PC-9 (cell line): ENCODE measurements at regions not wholly inside any gene's neighbourhood (a gene's known extent, or its start where the extent isn't known, plus 50 kb on each side); places are given as distances from the start of the nearest gene placed in this dataset.
A peak's percentile ranks its signal among the peaks of the same experiment; 100 is the strongest.

Experiments
- BruUV-seq: library from RNA; stranded (reverse); fragments of 400-500 nt; replicated peaks from 2 replicates; lab custom pipeline; 2021; lab: Mats Ljungman, UMichigan
- CTCF ChIA-PET: fragments of 300-600 bp; sonication (Branson Sonifier 250); formaldehyde crosslinking; loops from one replicate; lab custom pipeline; 2022; ENCODE audit warnings: antibody characterized with exemption; lab: Charles Lee
- POLR2A ChIA-PET: fragments of 300-600 bp; sonication (Branson Sonifier 250); formaldehyde crosslinking; loops from one replicate; lab custom pipeline; 2022; ENCODE audit warnings: antibody characterized with exemption; ENCODE audit not compliant: unreplicated experiment; lab: Charles Lee
- DNase-seq, 2 experiments: peaks; one replicate each; pipeline versions ENCODE4 v3.0.0 to v3.0.0-alpha.2; 2015 to 2022; ENCODE audit warnings: mixed read lengths in 1 of 2
- H2AFZ ChIP-seq: fragments of 200-600 bp; sonication (generic); 2 replicates; pipeline ENCODE4 v1.8.1; 2017; ENCODE audit warnings: antibody characterized with exemption
- H3F3A ChIP-seq: fragments of 200-600 bp; sonication (generic); 2 replicates; pipeline ENCODE4 v1.8.1; 2017; ENCODE audit warnings: antibody characterized with exemption, mild to moderate bottlenecking, low read depth; ENCODE audit not compliant: insufficient read depth
- H3K27ac ChIP-seq: fragments of 200-600 bp; sonication (generic); 2 replicates; pipeline ENCODE4 v1.6.1; 2016; ENCODE audit warnings: mixed run types
- H3K27me3 ChIP-seq: fragments of 200-600 bp; sonication (generic); 2 replicates; pipeline ENCODE4 v1.6.1; 2016; ENCODE audit warnings: low read depth, mixed run types; ENCODE audit not compliant: insufficient read depth
- H3K36me3 ChIP-seq: fragments of 200-600 bp; sonication (generic); 2 replicates; pipeline ENCODE4 v1.6.1; 2016; ENCODE audit warnings: low read depth, mixed run types
- H3K4me1 ChIP-seq: fragments of 200-600 bp; sonication (generic); replicated peaks from 2 replicates; pipeline ENCODE4 v1.6.1; 2016; ENCODE audit warnings: mixed run types; ENCODE audit not compliant: insufficient read depth
- H3K4me2 ChIP-seq: fragments of 200-600 bp; sonication (generic); 2 replicates; pipeline ENCODE4 v1.6.1; 2017; ENCODE audit warnings: mixed run types
- H3K4me3 ChIP-seq: fragments of 200-600 bp; sonication (generic); 2 replicates; pipeline ENCODE4 v1.6.1; 2016; ENCODE audit warnings: mixed run types
- H3K79me2 ChIP-seq: fragments of 200-600 bp; sonication (generic); 2 replicates; pipeline ENCODE4 v1.6.1; 2017; ENCODE audit warnings: low read depth, mixed run types
- H3K9me2 ChIP-seq: fragments of 200-600 bp; sonication (generic); 2 replicates; pipeline ENCODE4 v1.8.1; 2017; ENCODE audit warnings: mild to moderate bottlenecking; ENCODE audit not compliant: insufficient read depth
- H3K9me3 ChIP-seq: fragments of 200-600 bp; sonication (generic); 2 replicates; pipeline ENCODE4 v1.8.1; 2016; ENCODE audit warnings: low read depth; ENCODE audit not compliant: insufficient read depth
- H4K20me1 ChIP-seq: fragments of 200-600 bp; sonication (generic); 2 replicates; pipeline ENCODE4 v1.8.1; 2017; ENCODE audit not compliant: insufficient read depth
- EZH2 ChIP-seq: fragments of 200-600 bp; sonication (generic); IDR thresholded peaks from 2 replicates; pipeline ENCODE4 v1.8.0; 2017; ENCODE audit warnings: antibody characterized with exemption, low read depth
- intact Hi-C: fragments of 100-400 bp; cut with micrococcal nuclease; formaldehyde crosslinking; loops from one replicate; pipeline ENCODE4 v1.10.0; 2022; ENCODE audit not compliant: unreplicated experiment
- TF ChIP-seq, protein P1 (sequence below): fragments of 200-600 bp; sonication (generic); conservative IDR thresholded peaks from 2 replicates; pipeline ENCODE4 v1.6.1; 2017; ENCODE audit warnings: mixed run types, antibody characterized with exemption, mild to moderate bottlenecking, moderate library complexity

- no peak overlapping the region for H2AFZ ChIP-seq
- H3K27ac ChIP-seq = no peak overlapping the region
- TF ChIP-seq, protein P1, sequence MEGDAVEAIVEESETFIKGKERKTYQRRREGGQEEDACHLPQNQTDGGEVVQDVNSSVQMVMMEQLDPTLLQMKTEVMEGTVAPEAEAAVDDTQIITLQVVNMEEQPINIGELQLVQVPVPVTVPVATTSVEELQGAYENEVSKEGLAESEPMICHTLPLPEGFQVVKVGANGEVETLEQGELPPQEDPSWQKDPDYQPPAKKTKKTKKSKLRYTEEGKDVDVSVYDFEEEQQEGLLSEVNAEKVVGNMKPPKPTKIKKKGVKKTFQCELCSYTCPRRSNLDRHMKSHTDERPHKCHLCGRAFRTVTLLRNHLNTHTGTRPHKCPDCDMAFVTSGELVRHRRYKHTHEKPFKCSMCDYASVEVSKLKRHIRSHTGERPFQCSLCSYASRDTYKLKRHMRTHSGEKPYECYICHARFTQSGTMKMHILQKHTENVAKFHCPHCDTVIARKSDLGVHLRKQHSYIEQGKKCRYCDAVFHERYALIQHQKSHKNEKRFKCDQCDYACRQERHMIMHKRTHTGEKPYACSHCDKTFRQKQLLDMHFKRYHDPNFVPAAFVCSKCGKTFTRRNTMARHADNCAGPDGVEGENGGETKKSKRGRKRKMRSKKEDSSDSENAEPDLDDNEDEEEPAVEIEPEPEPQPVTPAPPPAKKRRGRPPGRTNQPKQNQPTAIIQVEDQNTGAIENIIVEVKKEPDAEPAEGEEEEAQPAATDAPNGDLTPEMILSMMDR = no peak
- no peak for TF ChIP-seq EZH2
- H3F3A ChIP-seq = no peaks in the 10 kb centered on the region; the same call in 1 of the 2 replicates
- peaks cover 24% of the 10 kb centered on the region for H3K4me1 ChIP-seq
- no peak overlapping the region for H3K4me3 ChIP-seq
- H3K4me2 ChIP-seq = no peak overlapping the region
- no peaks in the 10 kb centered on the region for H3K27me3 ChIP-seq
- no peaks in the 10 kb centered on the region for H3K36me3 ChIP-seq
- ChIA-PET CTCF (no interaction called here), POLR2A (no interaction called here)
- intact Hi-C loops = no loop called here
- H4K20me1 ChIP-seq = no peaks in the 10 kb centered on the region
- DNase-seq = no peak
- no peaks in the 10 kb centered on the region for H3K9me3 ChIP-seq
- H3K9me2 ChIP-seq = no peaks in the 10 kb centered on the region
- no TSS peak for BruUV-seq
- H3K79me2 ChIP-seq = no peaks in the 10 kb centered on the region
These were observed 141.7 kb downstream of the EFNB2 start for GRCh38 chr13:106393776-106394175.

DNA sequence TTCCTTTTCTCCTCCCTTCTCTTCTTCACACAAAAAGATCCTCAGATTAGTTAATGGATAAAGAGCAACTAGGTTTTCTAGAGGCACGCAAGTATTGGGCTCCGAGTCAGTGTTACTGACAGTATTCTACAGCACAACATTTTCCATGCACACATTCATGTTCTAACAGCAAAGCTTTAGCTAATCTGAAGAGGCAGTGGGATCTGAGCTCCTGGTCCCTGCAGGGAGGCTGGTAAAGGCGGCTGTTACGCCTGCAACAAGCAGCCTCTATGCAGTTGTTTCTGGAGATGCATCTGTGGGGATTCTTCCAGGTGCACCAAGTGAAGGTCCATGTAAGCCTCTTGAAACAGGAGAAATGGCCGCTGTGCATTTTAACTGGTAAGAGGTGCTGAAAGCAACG lies 143.8 kb downstream of the EFNB2 start:
- Histone ChIP-seq H3F3A (no peaks in the 10 kb centered on the region; the same call in 1 of the 2 replicates), H4K20me1 (no peaks in the 10 kb centered on the region), H3K9me3 (no peaks in the 10 kb centered on the region), H3K36me3 (no peaks in the 10 kb centered on the region), H3K27me3 (no peaks in the 10 kb centered on the region), H3K4me1 (peaks cover 24% of the 10 kb centered on the region), H3K9me2 (no peaks in the 10 kb centered on the region), H3K4me2 (peak overlapping the region; percentile 41), H3K27ac (peak overlapping the region; percentile 5), H3K4me3 (no peak overlapping the region), H2AFZ (0 out of 2 replicates have a peak overlapping the region, but pooled peaks have one; percentile 31), H3K79me2 (no peaks in the 10 kb centered on the region)
- no peak for DNase-seq
- no TSS peak for BruUV-seq
- intact Hi-C loops = no loop called here
- POLR2A ChIA-PET = interaction anchor here (0.7 kb wide), 2 partner anchors 12 to 262 kb away, joined by 4 read pairs; no protein-coding TSS in a partner anchor
- CTCF ChIA-PET = interaction anchor here (0.6 kb wide), 1 partner anchor 179 kb away, joined by 3 read pairs; no protein-coding TSS in a partner anchor
- TF ChIP-seq, protein P1 = no peak
- TF ChIP-seq EZH2 = no peak

GRCh38 chr13:106391271-106391670 lies 144.2 kb downstream of the EFNB2 start:
- ChIA-PET CTCF (interaction anchor here (0.6 kb wide), 1 partner anchor 179 kb away, joined by 3 read pairs; no protein-coding TSS in a partner anchor), POLR2A (interaction anchor here (0.7 kb wide), 2 partner anchors 12 to 262 kb away, joined by 4 read pairs; no protein-coding TSS in a partner anchor)
- H3K36me3 ChIP-seq = no peaks in the 10 kb centered on the region
- peaks cover 24% of the 10 kb centered on the region for H3K4me1 ChIP-seq
- no TSS peak for BruUV-seq
- peak; percentile 44 to 86 for DNase-seq
- H3K4me3 ChIP-seq = no peak overlapping the region
- no peaks in the 10 kb centered on the region for H3K79me2 ChIP-seq
- H3K9me3 ChIP-seq = no peaks in the 10 kb centered on the region
- peak overlapping the region; percentile 5 for H3K27ac ChIP-seq
- TF ChIP-seq, protein P1 = no peak
- no peak for TF ChIP-seq EZH2
- intact Hi-C loops = no loop called here
- no peaks in the 10 kb centered on the region; the same call in 1 of the 2 replicates for H3F3A ChIP-seq
- H3K9me2 ChIP-seq = no peaks in the 10 kb centered on the region
- H4K20me1 ChIP-seq = no peaks in the 10 kb centered on the region
- H3K4me2 ChIP-seq = peak overlapping the region; percentile 41
- 0 out of 2 replicates have a peak overlapping the region, but pooled peaks have one; percentile 31 for H2AFZ ChIP-seq
- no peaks in the 10 kb centered on the region for H3K27me3 ChIP-seq
